Inferior parietal cortex (tissue), 1 donor: ENCODE measurements at regions not wholly inside any gene's neighbourhood (a gene's known extent, or its start where the extent isn't known, plus 50 kb on each side); places are given as distances from the start of the nearest gene placed in this dataset.

Experiments
- DNase-seq: peaks from one replicate; pipeline ENCODE4 v3.0.0-alpha.2; 2016; ENCODE audit errors: extremely low spot score

- no peak for DNase-seq
These were observed 145.3 kb upstream of the VCX3B start for GRCh38 chrX:8319359-8319758.

- DNase-seq, result no peak
These were observed 141.3 kb upstream of the VCX3B start for GRCh38 chrX:8323356-8323755.

DNA sequence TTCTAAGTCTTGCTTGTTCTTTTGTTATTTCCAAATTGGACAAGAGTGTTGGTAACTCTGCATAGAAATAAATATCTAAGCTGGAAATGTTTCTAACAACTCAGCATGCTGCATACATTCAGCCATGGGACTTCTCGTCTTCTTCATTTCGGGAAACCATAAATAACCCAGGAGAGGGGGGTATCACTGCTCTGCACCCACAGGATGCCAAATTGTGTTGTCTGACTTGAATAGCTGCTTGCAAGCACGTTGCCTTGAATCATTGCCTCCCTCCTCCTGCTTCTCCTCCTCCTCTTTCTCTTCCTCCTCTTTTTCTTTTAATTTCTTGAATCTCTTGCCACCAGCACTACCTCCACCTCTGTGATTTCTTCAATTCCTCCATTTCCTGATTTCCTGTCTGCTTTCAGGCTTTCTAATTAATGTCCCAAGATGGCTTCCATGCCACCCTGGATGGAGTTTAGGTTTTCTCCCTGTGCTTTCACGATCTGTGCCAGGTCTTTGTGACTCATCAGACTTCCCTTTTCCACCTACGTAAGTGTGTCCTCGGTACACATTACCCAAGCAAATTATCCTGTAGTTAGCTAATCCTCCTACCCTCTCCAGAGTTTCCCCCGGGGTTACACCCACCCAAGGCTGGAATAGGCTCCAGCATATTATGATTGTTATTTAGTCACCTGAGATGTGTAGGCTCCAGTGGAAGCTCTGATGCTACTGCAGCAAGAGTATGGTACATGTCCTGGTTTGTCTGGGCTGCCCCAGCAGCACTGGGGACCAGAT, 122.6 kb upstream of the VCX3B start:
- peak; percentile 9 for DNase-seq

GRCh38 chrX:8345473-8345872, 119.2 kb upstream of the VCX3B start:
- no peak for DNase-seq

GRCh38 chrX:8346060-8346459, 118.6 kb upstream of the VCX3B start:
- DNase-seq, result no peak

DNA sequence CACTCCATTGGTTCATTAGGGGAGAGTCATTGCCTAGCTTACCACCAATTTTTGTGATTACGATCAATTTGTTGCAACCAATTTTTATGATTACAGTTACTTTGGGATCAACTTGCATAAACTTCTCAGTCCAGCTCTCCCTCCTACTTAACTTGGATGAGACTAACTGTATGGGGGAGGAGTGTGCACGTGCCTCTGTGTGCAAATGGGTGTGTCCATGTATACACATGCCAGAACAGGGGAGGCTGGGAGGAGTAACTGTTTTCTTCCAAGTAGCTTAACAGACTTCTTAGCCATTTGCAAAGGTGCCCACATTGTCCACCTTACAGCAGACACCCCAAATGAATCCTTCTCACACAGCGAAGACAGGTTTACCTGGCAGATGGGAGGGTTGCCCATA, 117.7 kb upstream of the VCX3B start:
- no peak for DNase-seq

- DNase-seq, result no peak
These were observed 114.7 kb upstream of the VCX3B start for GRCh38 chrX:8349816-8350544.

- no peak for DNase-seq
These were observed 106.3 kb upstream of the VCX3B start for GRCh38 chrX:8358302-8358701.

DNA sequence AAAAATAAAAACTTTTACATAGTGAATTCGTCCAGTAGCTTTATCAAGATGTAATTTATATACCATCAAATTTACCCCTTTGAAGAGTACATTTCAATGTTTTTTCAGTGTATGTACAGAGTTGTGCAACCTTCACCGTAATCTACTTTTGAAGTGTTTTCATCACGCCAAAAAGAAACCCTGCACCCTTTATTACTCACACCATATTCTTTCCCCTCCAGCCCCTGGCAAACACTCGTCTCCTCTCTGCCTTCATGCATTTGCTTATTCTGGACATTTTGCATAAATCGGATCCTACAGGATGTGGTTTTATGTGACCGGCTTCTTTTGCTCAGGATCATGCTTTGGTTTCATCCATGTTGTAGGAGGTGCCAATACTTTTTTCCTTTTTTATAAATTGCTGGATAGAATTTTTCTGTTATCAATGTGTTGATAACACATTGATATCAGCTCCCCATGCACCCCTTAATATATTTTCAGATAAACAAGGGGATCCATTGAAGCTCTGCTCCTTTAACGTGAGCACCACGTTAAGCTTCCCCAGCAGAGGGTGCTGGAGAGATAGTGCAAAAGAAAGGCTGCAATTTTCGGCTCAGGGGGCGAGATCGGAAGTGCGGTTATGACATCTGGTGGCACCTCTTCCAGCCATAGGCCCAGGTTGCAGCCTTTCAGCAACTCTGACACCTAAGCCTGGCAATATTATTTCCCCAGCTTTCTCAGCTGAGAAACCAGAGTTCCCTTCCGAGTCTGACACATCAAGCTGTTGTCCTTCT, 100.1 kb upstream of the VCX3B start:
- DNase-seq, result no peak

GRCh38 chrX:8366481-8366880, 98.1 kb upstream of the VCX3B start:
- peak; percentile 6 for DNase-seq

DNA sequence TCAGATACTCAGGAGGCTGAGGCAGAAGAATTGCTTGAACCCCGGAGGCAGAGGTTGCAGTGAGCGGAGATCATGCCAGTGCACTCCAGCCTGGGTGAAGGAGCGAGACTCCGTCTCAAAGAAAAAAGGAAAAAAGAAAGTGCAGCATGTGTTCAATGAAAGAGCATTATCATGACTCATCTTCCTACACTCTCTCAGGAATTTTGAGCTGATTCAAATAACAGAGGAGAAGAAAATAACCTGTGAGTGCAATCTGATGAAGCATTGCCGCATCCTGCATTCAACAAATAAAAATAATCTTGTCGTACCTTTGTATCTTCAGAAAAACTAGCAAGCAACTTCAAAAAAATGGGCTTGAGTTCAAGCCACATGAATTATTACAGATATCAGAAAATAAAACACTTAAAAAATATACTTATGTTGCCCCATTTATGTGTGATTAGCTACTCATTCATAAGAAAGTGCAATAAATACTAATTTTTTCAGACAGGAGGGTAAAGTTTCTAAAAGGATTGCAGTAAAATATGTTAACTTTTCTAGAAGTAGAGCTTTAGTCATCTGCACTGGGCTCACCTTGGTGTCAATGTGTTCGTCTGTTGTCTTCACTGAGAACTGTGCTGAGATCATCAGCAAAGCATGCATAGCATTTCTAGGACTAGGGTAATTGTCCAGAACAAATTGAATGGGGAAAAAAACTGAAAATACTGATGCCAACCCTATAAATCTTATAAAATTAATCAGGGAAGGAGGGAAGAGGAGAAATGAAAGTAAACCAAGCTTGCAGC, 90.4 kb upstream of the VCX3B start:
- DNase-seq, result no peak

DNA sequence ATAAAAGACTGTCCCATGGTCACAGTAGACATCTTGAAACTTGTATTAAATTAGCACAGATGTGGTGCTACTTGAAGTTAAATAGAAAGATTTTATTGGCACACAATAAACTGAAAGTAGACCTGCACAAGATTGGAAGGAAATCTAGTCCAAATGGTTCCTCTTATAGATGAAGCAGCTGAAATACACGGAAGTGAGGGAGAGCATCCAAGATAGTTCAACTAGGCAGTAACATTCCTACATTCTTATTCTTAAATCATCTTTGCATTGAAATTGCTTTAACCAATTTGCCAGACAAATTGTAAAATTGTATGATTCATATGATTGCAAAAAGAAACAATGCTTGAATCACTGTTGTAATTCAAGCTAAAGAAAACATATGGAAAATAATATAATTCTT, 87.6 kb upstream of the VCX3B start:
- DNase-seq, result no peak

GRCh38 chrX:8390771-8391170, 73.9 kb upstream of the VCX3B start:
- DNase-seq, result no peak

- no peak for DNase-seq
These were observed 60.6 kb upstream of the VCX3B start for GRCh38 chrX:8403988-8404387.

DNA sequence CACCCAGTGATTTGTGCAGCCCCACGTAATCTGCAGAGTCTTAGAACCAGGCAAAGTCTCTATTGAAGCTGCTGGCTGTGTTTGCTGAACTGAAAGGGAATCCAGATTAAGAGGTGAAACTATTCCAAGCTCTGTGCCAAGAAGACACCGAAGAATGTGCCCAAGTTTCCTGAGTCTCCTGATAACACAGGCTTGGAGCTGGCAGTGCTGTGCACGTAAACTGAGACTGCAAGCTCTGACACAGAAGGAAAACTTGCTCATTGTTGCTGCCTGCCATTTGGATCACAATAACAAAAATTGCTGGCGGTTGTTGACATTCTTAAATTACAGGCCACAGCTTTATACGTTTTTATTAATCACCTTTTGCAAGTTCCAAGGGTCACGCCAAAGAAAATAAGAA, 60.2 kb upstream of the VCX3B start:
- no peak for DNase-seq

DNA sequence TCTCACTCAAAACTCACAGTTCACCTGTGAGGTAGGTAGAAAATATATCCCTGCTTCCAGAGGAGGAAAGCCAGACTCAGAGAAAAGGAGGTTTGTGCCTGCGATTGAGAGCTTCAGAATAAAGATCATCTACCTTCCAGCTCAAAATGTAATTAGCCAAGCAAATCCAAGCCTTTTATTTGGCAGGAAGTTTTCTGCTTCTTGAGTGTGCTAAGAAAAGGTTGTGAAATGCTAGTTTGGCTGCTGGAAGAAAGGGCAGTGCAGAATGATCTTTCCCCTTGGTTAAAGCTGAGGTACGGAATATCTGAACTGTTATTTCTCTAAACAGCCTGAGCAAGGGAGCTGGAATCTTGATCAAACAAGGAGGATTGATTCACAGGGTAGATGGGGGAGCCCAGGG, 59.7 kb upstream of the VCX3B start:
- DNase-seq, result no peak

DNA sequence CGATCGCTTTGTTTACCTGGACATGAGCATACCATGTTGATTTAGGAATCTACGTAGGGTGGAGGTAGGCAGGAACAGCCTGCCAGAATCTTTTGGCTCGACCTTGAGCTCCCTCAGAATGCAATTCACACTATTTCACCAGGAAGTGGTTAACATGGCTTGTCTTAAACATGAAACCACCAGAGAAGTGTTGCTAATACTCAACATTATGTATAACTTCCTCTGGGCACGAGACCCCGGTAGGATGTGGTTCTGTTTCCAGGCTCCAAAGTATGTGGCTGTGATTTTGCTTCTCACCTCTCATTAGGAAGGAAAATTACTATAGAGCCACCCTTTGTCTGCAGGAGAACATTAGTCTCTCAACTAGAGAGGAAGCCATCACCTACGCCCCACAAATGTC, 59.0 kb upstream of the VCX3B start:
- DNase-seq, result no peak

DNA sequence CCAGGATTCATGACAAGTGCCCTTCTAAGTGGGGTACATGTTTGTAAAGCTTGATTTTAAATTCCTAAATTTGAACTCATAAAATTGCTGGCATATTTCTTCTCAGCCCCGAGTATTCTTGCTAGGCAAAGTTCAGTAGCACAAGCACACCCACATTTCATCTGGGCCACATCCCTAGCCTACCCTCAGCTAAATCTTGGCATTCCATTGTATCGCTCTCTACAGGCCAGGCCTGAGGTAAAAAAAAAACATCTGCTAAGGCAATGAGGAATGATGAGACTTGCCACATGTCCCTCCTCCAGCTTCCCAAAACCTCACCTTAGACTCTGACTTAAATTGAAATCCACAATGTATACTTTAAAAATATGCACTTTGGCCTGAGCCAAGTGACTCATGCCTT, 51.4 kb upstream of the VCX3B start:
- no peak for DNase-seq
